GM20000 (cell line): ENCODE measurements at regions not wholly inside any gene's neighbourhood (a gene's known extent, or its start where the extent isn't known, plus 50 kb on each side); places are given as distances from the start of the nearest gene placed in this dataset.

Source experiments
- DNase-seq: peaks from one replicate; pipeline ENCODE4 v3.0.0; 2012; ENCODE audit warnings: low spot score
- CTCF ChIP-seq: IDR thresholded peaks from 2 replicates; pipeline ENCODE4 v1.5.1; 2012; ENCODE audit warnings: mild to moderate bottlenecking, control low read depth; ENCODE audit errors: extremely low read depth, missing control alignments

GRCh38 chr5:161077496-161077895 lies 225.5 kb upstream of the ATP10B start:
- TF ChIP-seq CTCF: no peak
- no peak for DNase-seq

- TF ChIP-seq CTCF: no peak
- no peak for DNase-seq
Observed at GRCh38 chr5:161064781-161065180, 212.8 kb upstream of the ATP10B start.

GRCh38 chr5:161064297-161064696 lies 212.3 kb upstream of the ATP10B start:
- DNase-seq: no peak
- TF ChIP-seq CTCF: no peak

GRCh38 chr5:161058781-161059180 lies 206.8 kb upstream of the ATP10B start:
- TF ChIP-seq CTCF: no peak
- DNase-seq: no peak

- DNase-seq: no peak
- TF ChIP-seq CTCF: no peak
Observed at GRCh38 chr5:161051920-161052500, 200.0 kb upstream of the ATP10B start.

GRCh38 chr5:161047024-161047423 lies 195.0 kb upstream of the ATP10B start:
- TF ChIP-seq CTCF: no peak
- no peak for DNase-seq

- DNase-seq: no peak
- no peak for TF ChIP-seq CTCF
Observed at GRCh38 chr5:161042862-161043261, 190.9 kb upstream of the ATP10B start.
